ENCODE measurements at regions not wholly inside any gene's neighbourhood (a gene's known extent, or its start where the extent isn't known, plus 50 kb on each side); places are given as distances from the start of the nearest gene placed in this dataset.

- Mint-ChIP-seq H3K36me3 (ENCODE audit: low read depth) (no peaks in the 10 kb centered on the region), H3K4me1 (no peaks in the 10 kb centered on the region), H3K9me3 (no peaks in the 10 kb centered on the region), H3K27me3 (peaks cover under 1% of the 10 kb centered on the region), H3K4me3 (no peak overlapping the region), H3K27ac (no peak overlapping the region)
- intact Hi-C loops (cut with micrococcal nuclease): no loop called here
- no peak for DNase-seq
These were observed 191.3 kb downstream of the CMPK2 start for GRCh38 chr2:6674381-6674780.

DNA sequence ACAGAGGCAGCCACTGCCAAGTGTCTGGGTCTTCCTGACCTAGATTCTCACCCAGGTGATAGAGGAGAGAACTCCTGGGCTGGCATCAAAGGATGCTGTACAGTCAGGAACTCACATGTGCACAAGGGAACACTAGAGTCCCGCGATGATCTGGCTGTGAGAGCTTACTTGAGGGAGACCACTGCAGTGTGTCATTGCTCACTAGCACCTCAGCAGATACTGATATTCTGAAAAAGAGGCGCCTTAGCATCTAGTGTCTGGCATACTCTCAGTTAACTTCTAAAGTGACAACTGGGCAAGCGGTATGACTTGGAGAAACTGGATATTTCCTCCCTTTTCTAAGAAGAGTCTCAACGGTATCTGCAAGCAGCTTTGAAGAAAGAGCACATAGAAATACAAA is 189.9 kb downstream of the CMPK2 start:
- intact Hi-C loops (cut with micrococcal nuclease): no loop called here
- no peaks in the 10 kb centered on the region for H3K36me3 Mint-ChIP-seq (ENCODE audit: low read depth)

GRCh38 chr2:6676241-6676640 is 189.5 kb downstream of the CMPK2 start:
- DNase-seq: no peak
- intact Hi-C loops (cut with micrococcal nuclease): no loop called here
- Mint-ChIP-seq H3K9me3 (no peaks in the 10 kb centered on the region), H3K27ac (no peak overlapping the region), H3K4me1 (no peaks in the 10 kb centered on the region), H3K27me3 (peaks cover 2% of the 10 kb centered on the region), H3K36me3 (ENCODE audit: low read depth) (no peaks in the 10 kb centered on the region), H3K4me3 (no peak overlapping the region)

More for the DNA sequence above, 189.9 kb downstream of the CMPK2 start:
- DNase-seq: no peak
- peaks cover 2% of the 10 kb centered on the region for H3K27me3 Mint-ChIP-seq
- no peak overlapping the region for H3K4me3 Mint-ChIP-seq
- H3K9me3 Mint-ChIP-seq: no peaks in the 10 kb centered on the region
- H3K4me1 Mint-ChIP-seq: no peaks in the 10 kb centered on the region
- H3K27ac Mint-ChIP-seq: no peak overlapping the region

DNA sequence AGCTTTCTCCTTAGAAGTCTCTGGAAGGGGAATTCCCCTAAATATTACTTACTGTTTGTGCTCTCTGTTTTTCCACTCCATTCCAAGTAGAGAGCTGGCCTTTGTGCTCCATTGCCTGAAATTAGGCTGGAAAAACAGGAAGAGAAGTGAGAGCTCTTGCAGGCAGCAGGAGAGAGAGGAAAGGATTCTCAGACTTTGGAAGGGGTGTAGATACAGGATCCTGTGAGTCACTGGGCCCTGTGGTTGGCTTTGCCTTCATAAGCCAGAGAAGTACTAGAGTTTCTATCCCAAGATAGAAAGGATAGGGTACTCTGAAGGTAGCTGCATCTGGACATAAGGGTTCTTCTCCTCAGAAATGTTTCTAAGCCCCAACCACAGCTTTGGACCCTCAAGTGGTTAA is 188.9 kb downstream of the CMPK2 start:
- Mint-ChIP-seq H3K9me3 (no peaks in the 10 kb centered on the region), H3K36me3 (ENCODE audit: low read depth) (no peaks in the 10 kb centered on the region), H3K4me3 (no peak overlapping the region), H3K27me3 (peaks cover 2% of the 10 kb centered on the region), H3K4me1 (no peaks in the 10 kb centered on the region), H3K27ac (no peak overlapping the region)
- no peak for DNase-seq
- intact Hi-C loops (cut with micrococcal nuclease): no loop called here

GRCh38 chr2:6679471-6679870 is 186.2 kb downstream of the CMPK2 start:
- intact Hi-C loops (cut with micrococcal nuclease): no loop called here
- DNase-seq: no peak

GRCh38 chr2:6683516-6683915 is 182.2 kb downstream of the CMPK2 start:
- intact Hi-C loops (cut with micrococcal nuclease): no loop called here
- Mint-ChIP-seq H3K4me3 (no peak overlapping the region), H3K27ac (no peak overlapping the region), H3K36me3 (ENCODE audit: low read depth) (no peaks in the 10 kb centered on the region), H3K27me3 (peaks cover 2% of the 10 kb centered on the region), H3K9me3 (no peaks in the 10 kb centered on the region), H3K4me1 (no peaks in the 10 kb centered on the region)
- DNase-seq: no peak

More at GRCh38 chr2:6679471-6679870, 186.2 kb downstream of the CMPK2 start:
- Mint-ChIP-seq H3K27ac (no peak overlapping the region), H3K27me3 (peaks cover 2% of the 10 kb centered on the region), H3K36me3 (ENCODE audit: low read depth) (no peaks in the 10 kb centered on the region), H3K4me1 (no peaks in the 10 kb centered on the region), H3K9me3 (no peaks in the 10 kb centered on the region), H3K4me3 (no peak overlapping the region)

GRCh38 chr2:6685447-6685846 is 180.3 kb downstream of the CMPK2 start:
- H3K27me3 Mint-ChIP-seq: no peaks in the 10 kb centered on the region
- H3K4me1 Mint-ChIP-seq: no peaks in the 10 kb centered on the region
- intact Hi-C loops (cut with micrococcal nuclease): no loop called here
- no peaks in the 10 kb centered on the region for H3K9me3 Mint-ChIP-seq
- H3K4me3 Mint-ChIP-seq: no peak overlapping the region
- DNase-seq: no peak
- H3K27ac Mint-ChIP-seq: no peak overlapping the region
- no peaks in the 10 kb centered on the region for H3K36me3 Mint-ChIP-seq (ENCODE audit: low read depth)

GRCh38 chr2:6692056-6692455 is 173.7 kb downstream of the CMPK2 start:
- H3K4me1 Mint-ChIP-seq: no peaks in the 10 kb centered on the region

GRCh38 chr2:6692819-6693218 is 172.9 kb downstream of the CMPK2 start:
- no peaks in the 10 kb centered on the region for H3K4me1 Mint-ChIP-seq
- no peaks in the 10 kb centered on the region for H3K36me3 Mint-ChIP-seq (ENCODE audit: low read depth)
- H3K4me3 Mint-ChIP-seq: no peak overlapping the region
- no peak overlapping the region for H3K27ac Mint-ChIP-seq
- H3K27me3 Mint-ChIP-seq: peaks cover 3% of the 10 kb centered on the region
- intact Hi-C loops (cut with micrococcal nuclease): no loop called here
- DNase-seq: no peak
- H3K9me3 Mint-ChIP-seq: no peaks in the 10 kb centered on the region

More at GRCh38 chr2:6692056-6692455, 173.7 kb downstream of the CMPK2 start:
- no peak overlapping the region for H3K27ac Mint-ChIP-seq
- no peaks in the 10 kb centered on the region for H3K9me3 Mint-ChIP-seq
- DNase-seq: no peak
- no peaks in the 10 kb centered on the region for H3K36me3 Mint-ChIP-seq (ENCODE audit: low read depth)
- no peak overlapping the region for H3K4me3 Mint-ChIP-seq
- intact Hi-C loops (cut with micrococcal nuclease): no loop called here
- H3K27me3 Mint-ChIP-seq: peaks cover 3% of the 10 kb centered on the region

DNA sequence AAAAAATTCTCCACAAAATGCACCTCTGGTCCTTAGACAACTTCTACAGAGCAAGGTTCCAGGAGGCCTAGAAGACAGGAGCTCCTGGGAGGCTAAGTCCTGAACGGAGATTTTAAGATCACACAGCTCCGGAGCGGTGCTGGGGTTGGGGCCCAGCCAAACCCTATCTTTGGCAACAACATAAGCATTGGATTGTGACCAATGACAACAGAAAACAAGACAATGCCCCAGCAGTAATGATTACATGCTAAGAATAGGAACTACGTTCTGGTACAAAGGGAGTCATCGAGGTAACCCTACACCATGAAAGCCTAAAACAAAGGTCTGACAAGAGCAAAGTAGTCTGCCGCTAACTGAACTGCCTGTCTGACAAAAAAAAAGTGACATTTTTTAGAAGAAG is 171.2 kb downstream of the CMPK2 start:
- Mint-ChIP-seq H3K4me1 (no peaks in the 10 kb centered on the region), H3K36me3 (ENCODE audit: low read depth) (no peaks in the 10 kb centered on the region), H3K27me3 (peaks cover 3% of the 10 kb centered on the region), H3K4me3 (no peak overlapping the region), H3K9me3 (no peaks in the 10 kb centered on the region), H3K27ac (no peak overlapping the region)
- intact Hi-C loops (cut with micrococcal nuclease): no loop called here
- DNase-seq: no peak

DNA sequence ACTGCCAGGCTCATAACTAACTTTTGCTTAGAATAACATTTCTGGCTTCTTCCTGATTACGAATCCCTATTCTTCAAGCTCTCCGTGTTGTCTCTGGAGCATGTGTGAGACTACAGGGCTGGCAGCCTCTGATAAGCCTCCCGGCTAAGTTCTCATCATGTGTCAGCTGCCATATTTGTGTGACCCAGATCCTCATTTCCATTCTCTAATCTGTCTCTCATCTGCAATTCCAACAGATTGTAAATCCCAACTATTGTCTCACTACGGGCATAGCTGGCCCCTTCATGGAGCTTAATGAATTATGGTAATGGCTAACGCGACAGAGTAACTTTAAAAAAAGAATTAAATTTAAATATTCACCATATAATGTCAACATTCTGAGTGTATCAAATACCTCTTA is 165.4 kb downstream of the CMPK2 start:
- Mint-ChIP-seq H3K4me3 (no peak overlapping the region), H3K4me1 (no peaks in the 10 kb centered on the region), H3K9me3 (peaks cover 4% of the 10 kb centered on the region), H3K36me3 (ENCODE audit: low read depth) (no peaks in the 10 kb centered on the region), H3K27me3 (no peaks in the 10 kb centered on the region), H3K27ac (no peak overlapping the region)
- intact Hi-C loops (cut with micrococcal nuclease): no loop called here
- DNase-seq: no peak

- H3K36me3 Mint-ChIP-seq (ENCODE audit: low read depth): no peaks in the 10 kb centered on the region
- no peak for DNase-seq
- H3K4me3 Mint-ChIP-seq: no peak overlapping the region
- no peaks in the 10 kb centered on the region for H3K27me3 Mint-ChIP-seq
- no peaks in the 10 kb centered on the region for H3K4me1 Mint-ChIP-seq
- no peak overlapping the region for H3K27ac Mint-ChIP-seq
- intact Hi-C loops (cut with micrococcal nuclease): no loop called here
- H3K9me3 Mint-ChIP-seq: peaks cover 4% of the 10 kb centered on the region
These were observed 161.6 kb downstream of the CMPK2 start for GRCh38 chr2:6704077-6704476.

DNA sequence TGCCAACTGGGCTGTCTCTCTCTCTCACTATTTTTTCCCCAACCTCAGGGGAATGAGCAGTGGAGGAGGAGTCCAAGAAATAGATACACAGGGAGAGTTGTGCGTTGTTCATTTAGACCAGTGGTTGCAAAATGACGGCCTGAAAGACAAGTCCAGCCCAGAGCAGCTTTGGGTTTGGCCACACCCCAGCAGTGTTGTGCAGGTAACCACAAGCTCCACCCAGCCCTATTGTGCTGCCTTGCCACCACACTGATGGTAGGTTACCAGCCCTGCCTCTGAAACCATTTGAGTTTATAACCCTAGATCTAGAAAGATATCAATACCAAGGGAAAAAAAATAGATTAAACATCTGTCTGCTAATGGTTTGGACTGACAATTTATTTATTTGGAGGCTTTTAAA is 144.3 kb downstream of the CMPK2 start:
- H3K9me3 Mint-ChIP-seq: no peaks in the 10 kb centered on the region
- H3K4me3 Mint-ChIP-seq: no peak overlapping the region
- H3K36me3 Mint-ChIP-seq (ENCODE audit: low read depth): no peaks in the 10 kb centered on the region
- no peak for DNase-seq
- H3K27me3 Mint-ChIP-seq: peaks cover 6% of the 10 kb centered on the region
- H3K27ac Mint-ChIP-seq: no peak overlapping the region
- intact Hi-C loops (cut with micrococcal nuclease): no loop called here
- no peaks in the 10 kb centered on the region for H3K4me1 Mint-ChIP-seq

- DNase-seq: no peak
- no peak overlapping the region for H3K4me3 Mint-ChIP-seq
- intact Hi-C loops (cut with micrococcal nuclease): no loop called here
- H3K27me3 Mint-ChIP-seq: peaks cover 2% of the 10 kb centered on the region
- H3K9me3 Mint-ChIP-seq: no peaks in the 10 kb centered on the region
- H3K4me1 Mint-ChIP-seq: no peaks in the 10 kb centered on the region
- no peak overlapping the region for H3K27ac Mint-ChIP-seq
- no peaks in the 10 kb centered on the region for H3K36me3 Mint-ChIP-seq (ENCODE audit: low read depth)
These were observed 143.1 kb downstream of the CMPK2 start for GRCh38 chr2:6722574-6722973.

DNA sequence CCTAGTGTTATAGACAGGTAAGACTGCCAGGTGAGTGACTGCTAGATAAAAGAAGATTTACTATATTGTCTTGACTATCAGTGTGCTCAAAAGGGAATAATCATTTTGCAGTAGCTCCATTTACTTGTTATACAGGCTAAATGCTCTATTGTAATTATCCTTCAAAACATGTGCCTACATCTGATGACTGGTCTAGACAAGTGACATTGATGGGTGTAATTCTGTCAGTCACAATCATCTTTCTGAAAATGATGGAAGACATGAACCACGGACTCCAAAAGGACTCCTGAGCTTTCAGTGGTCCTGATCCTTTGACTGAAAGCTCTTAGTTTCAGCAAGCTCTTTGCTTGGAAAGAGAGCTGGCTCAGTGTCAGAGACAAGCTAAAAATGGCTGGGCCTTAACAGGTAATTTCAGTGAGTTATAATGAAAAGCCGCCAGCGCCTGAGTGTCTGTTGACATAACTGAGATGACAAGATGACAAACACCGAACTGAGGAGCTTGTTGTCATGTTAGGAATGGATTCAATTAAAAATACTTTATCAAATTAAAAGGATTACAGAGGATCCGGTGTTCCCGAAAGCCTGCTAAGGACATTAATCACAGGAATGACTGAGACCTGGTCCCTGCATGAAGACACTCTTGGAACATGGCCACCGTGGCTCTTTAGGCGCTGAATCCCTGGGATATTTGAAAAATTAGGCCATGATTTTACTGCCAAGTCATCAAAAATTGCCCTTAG is 141.7 kb downstream of the CMPK2 start:
- no peak overlapping the region for H3K4me3 Mint-ChIP-seq
- no peaks in the 10 kb centered on the region for H3K27me3 Mint-ChIP-seq
- DNase-seq: no peak
- no peaks in the 10 kb centered on the region for H3K36me3 Mint-ChIP-seq (ENCODE audit: low read depth)
- no peaks in the 10 kb centered on the region for H3K9me3 Mint-ChIP-seq
- no peaks in the 10 kb centered on the region for H3K4me1 Mint-ChIP-seq
- intact Hi-C loops (cut with micrococcal nuclease): no loop called here
- H3K27ac Mint-ChIP-seq: no peak overlapping the region

Measured in activated CD4-positive, alpha-beta T cell treated with anti-CD3 and anti-CD28 coated beads, Interleukin-2, amount 10 ng/mL, durations not matched to agents 24 days and 14 days (primary cell).